Type B pancreatic cell (in vitro differentiated cells): ENCODE measurements at regions not wholly inside any gene's neighbourhood (a gene's known extent, or its start where the extent isn't known, plus 50 kb on each side); places are given as distances from the start of the nearest gene placed in this dataset.

Experiments
- DNase-seq: peaks from one replicate; pipeline ENCODE4 v3.0.0; 2021; ENCODE audit warnings: mixed read lengths; ENCODE audit not compliant: unreplicated experiment; ENCODE audit errors: extremely low spot score
- H3K27ac Mint-ChIP-seq: 2 replicates; pipeline ENCODE4 v1.8.0; 2021; ENCODE audit warnings: mild to moderate bottlenecking, mixed read lengths
- H3K27me3 Mint-ChIP-seq: 2 replicates; pipeline ENCODE4 v1.8.0; 2021; ENCODE audit warnings: mixed read lengths
- H3K36me3 Mint-ChIP-seq: 2 replicates; pipeline ENCODE4 v1.8.0; 2021; ENCODE audit warnings: mixed read lengths
- H3K4me1 Mint-ChIP-seq: one replicate; pipeline ENCODE4 v1.8.0; 2021; ENCODE audit warnings: mixed read lengths; ENCODE audit not compliant: unreplicated experiment
- H3K4me3 Mint-ChIP-seq: 2 replicates; pipeline ENCODE4 v1.8.0; 2021; ENCODE audit warnings: mild to moderate bottlenecking, mixed read lengths
- H3K9me3 Mint-ChIP-seq: 2 replicates; pipeline ENCODE4 v1.8.0; 2021; ENCODE audit warnings: mixed read lengths
- TF ChIP-seq, protein P1 (sequence below): fragments of 200-600 bp; sonication (generic); conservative IDR thresholded peaks from 2 replicates; pipeline ENCODE4 v1.5.0; 2021; ENCODE audit warnings: antibody characterized with exemption, mild to moderate bottlenecking

- H3K9me3 Mint-ChIP-seq: peaks cover 4% of the 10 kb centered on the region
- H3K27ac Mint-ChIP-seq: no peak overlapping the region
- no peaks in the 10 kb centered on the region for H3K27me3 Mint-ChIP-seq
- no peak for DNase-seq
- TF ChIP-seq, protein P1, sequence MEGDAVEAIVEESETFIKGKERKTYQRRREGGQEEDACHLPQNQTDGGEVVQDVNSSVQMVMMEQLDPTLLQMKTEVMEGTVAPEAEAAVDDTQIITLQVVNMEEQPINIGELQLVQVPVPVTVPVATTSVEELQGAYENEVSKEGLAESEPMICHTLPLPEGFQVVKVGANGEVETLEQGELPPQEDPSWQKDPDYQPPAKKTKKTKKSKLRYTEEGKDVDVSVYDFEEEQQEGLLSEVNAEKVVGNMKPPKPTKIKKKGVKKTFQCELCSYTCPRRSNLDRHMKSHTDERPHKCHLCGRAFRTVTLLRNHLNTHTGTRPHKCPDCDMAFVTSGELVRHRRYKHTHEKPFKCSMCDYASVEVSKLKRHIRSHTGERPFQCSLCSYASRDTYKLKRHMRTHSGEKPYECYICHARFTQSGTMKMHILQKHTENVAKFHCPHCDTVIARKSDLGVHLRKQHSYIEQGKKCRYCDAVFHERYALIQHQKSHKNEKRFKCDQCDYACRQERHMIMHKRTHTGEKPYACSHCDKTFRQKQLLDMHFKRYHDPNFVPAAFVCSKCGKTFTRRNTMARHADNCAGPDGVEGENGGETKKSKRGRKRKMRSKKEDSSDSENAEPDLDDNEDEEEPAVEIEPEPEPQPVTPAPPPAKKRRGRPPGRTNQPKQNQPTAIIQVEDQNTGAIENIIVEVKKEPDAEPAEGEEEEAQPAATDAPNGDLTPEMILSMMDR: no peak
- no peaks in the 10 kb centered on the region for H3K36me3 Mint-ChIP-seq
- no peak overlapping the region for H3K4me3 Mint-ChIP-seq
- no peaks in the 10 kb centered on the region for H3K4me1 Mint-ChIP-seq
Observed at GRCh38 chr2:64704161-64704560, 50.4 kb upstream of the SERTAD2 start.

DNA sequence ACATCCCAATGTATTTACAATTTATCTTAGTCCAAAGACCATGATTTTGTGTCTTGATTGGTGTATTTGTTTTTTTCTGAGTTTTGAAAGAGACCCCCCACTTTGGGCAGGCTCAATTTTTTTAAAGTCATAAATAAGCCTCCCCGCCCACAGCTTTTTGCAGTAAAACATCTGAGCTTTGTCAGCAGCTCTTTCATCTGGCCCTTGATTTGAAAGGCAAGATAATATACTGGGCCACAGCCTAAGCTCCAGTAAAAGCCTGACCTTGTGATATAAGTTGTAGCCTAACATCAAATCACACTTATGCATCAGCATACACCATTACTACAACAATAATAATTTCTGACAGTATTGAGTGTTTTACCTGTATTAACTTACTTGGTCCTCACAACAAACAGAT, 51.3 kb upstream of the SERTAD2 start:
- no peaks in the 10 kb centered on the region for H3K27me3 Mint-ChIP-seq
- H3K27ac Mint-ChIP-seq: no peak overlapping the region
- TF ChIP-seq, protein P1: no peak
- no peaks in the 10 kb centered on the region for H3K36me3 Mint-ChIP-seq
- peaks cover 4% of the 10 kb centered on the region for H3K9me3 Mint-ChIP-seq
- DNase-seq: no peak
- no peaks in the 10 kb centered on the region for H3K4me1 Mint-ChIP-seq
- H3K4me3 Mint-ChIP-seq: no peak overlapping the region

DNA sequence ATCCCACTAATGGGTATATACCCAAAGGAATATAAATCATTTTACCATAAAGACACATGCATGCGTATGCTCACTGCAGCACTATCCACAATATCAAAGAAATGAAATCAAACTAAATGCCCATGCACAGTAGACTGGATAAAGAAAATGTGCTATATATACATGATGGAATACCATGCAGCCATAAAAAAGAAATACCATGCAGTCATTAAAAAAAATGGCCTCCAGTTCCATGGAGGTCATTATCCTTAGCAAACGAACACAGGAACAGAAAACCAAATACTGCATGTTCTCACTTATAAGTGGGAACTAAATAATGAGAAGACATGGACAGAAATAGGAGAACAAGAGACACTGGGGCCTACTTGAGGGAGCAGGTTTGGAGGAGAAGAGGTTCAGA, 53.6 kb upstream of the SERTAD2 start:
- H3K27ac Mint-ChIP-seq: no peak overlapping the region
- TF ChIP-seq, protein P1: no peak
- no peaks in the 10 kb centered on the region for H3K36me3 Mint-ChIP-seq
- H3K4me3 Mint-ChIP-seq: no peak overlapping the region
- H3K27me3 Mint-ChIP-seq: no peaks in the 10 kb centered on the region
- no peaks in the 10 kb centered on the region for H3K4me1 Mint-ChIP-seq
- H3K9me3 Mint-ChIP-seq: peaks cover 4% of the 10 kb centered on the region
- DNase-seq: no peak

GRCh38 chr2:64708829-64709228, 55.1 kb upstream of the SERTAD2 start:
- no peak overlapping the region for H3K27ac Mint-ChIP-seq
- peaks cover 4% of the 10 kb centered on the region for H3K9me3 Mint-ChIP-seq
- no peaks in the 10 kb centered on the region for H3K36me3 Mint-ChIP-seq
- no peaks in the 10 kb centered on the region for H3K4me1 Mint-ChIP-seq
- H3K27me3 Mint-ChIP-seq: no peaks in the 10 kb centered on the region
- DNase-seq: no peak
- TF ChIP-seq, protein P1: no peak
- no peak overlapping the region for H3K4me3 Mint-ChIP-seq

DNA sequence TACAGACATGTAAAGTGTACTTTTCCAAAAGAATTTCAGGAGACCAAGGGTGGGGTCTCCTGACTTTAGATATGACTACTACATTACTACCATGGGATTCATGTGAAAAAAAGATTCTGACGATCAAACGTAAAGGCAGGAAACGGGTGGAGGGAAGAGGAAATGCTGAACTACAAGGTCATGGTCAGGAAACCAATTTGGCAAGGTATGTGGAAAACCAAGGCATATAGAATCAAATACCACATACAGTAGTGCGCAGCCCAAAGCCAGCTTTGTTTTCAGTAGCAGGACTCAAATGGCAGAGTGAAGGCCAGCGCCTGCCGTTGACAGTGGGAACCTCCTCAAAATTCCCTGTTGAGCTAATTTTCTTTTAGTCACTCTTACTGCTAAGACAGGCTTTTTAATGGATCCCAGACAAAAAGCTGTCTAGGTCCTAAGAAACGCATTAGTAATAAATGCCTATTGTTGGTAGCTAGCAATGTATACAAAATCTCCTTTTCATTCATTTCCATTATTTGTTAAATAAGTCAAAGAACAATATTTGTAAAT, 57.6 kb upstream of the SERTAD2 start:
- Mint-ChIP-seq H3K27ac (no peak overlapping the region), H3K27me3 (no peaks in the 10 kb centered on the region), H3K4me1 (no peaks in the 10 kb centered on the region), H3K36me3 (no peaks in the 10 kb centered on the region), H3K9me3 (peaks cover 4% of the 10 kb centered on the region), H3K4me3 (no peak overlapping the region)
- TF ChIP-seq, protein P1: no peak
- DNase-seq: no peak

DNA sequence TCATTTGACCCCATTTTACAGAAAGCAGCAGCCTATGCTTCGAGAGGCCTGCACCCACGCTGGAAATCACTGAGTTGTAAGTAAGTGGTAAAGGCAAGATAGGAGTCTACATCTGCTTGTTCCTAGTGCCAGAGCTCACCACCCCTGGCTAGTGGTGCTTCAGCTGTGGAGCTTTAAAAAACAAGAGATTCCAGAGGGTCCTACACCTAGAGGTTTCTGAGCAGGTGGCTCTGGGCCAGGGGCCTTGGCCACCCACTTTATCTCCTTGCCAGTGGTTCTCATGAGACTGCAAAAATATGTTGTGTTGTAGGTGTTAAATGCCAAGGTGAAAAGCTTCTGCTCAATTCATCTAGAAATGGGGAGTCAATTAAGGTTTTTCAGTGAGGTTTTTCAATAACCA, 60.0 kb upstream of the SERTAD2 start:
- no peak overlapping the region for H3K4me3 Mint-ChIP-seq
- no peaks in the 10 kb centered on the region for H3K9me3 Mint-ChIP-seq
- no peaks in the 10 kb centered on the region for H3K27me3 Mint-ChIP-seq
- no peaks in the 10 kb centered on the region for H3K36me3 Mint-ChIP-seq
- no peak for DNase-seq
- H3K4me1 Mint-ChIP-seq: peaks cover 6% of the 10 kb centered on the region
- no peak overlapping the region for H3K27ac Mint-ChIP-seq
- TF ChIP-seq, protein P1: no peak
